CD4-positive, alpha-beta T cell treated with Interferon gamma for 1 hour (primary cell): ENCODE measurements at regions not wholly inside any gene's neighbourhood (a gene's known extent, or its start where the extent isn't known, plus 50 kb on each side); places are given as distances from the start of the nearest gene placed in this dataset.
"Not testable (repeated sequence)": the region's sequence is repeated elsewhere in the genome, so short reads cannot be mapped to it uniquely, and the experiment has no call there.

Experiments
- DNase-seq: peaks from one replicate; pipeline ENCODE4 v3.0.0-alpha.2; 2020

DNA sequence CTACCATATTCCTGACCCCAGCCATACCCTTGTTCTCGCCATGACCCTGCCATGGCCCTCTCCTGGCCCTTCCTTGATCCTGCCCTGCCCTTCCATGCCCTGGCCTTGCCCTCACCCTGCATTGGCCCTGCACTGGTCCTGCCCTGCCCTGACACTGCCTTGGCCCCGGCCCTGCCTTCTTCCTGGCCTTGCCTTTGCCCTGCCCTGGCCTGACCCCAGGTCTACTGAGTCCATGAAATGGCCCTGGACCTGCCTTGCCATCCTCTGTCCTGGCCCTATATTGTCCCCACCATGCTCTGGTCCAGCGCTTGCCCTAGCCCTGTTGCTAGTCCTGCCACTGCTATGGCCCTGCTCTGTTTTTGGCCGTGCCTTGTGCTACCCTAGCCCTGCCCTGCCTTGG, 536.1 kb downstream of the FOXD4L6 start:
- DNase-seq, result not testable (repeated sequence)

DNA sequence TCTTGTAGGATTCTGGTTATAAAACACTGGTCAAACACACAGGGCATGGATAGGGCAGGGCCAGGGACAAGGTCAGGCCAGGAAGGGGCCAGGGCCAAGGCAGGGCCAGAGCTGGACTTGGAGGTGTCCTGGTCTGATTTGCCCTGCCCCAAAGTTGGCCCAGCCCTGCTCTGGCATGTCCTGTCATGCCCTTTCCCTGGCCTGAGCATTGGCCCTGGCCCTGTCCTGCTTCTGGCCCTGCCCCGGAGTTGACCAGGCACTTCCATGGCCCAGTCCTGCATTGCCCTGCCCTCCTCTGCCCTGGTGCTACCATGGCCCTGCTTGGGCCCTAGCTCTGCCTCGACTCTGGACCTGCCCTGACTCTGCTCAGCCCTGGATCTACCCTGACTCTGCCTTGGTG, 536.6 kb downstream of the FOXD4L6 start:
- not testable (repeated sequence) for DNase-seq

DNA sequence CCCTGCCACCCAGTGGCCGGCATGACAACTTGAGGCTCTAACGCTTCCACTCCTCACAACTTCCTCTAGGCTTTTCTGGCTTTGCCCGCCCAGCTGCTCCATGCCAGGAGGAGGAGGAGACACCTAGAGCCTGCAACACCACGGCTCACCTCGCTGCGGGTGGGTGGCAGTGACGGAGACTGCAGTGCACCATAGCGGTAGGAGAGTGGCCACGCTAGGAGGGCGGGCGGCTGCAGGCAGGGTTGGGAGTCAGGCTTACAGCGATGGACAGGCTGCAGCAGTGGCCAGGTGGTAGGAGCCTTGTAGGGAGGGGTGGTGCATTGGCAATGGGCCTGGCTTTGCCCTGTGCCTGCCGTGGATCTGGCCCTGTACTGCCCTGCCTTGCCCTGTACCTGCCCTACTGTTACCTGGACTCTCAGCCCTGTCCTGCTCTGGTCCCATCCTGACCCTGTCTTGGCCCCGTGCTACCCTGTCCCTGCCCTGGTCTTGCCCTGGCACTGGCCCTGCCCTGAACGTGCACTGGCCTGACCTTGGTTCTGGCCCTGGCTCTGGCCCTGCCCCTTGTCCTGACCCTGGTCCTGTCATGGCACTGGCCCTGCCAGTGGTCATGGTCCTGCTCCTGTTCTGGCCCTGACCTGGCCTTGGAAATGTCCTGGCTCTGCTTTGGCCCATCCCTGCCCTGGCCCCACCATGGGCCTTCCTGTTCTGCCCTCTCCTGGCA, 540.8 kb downstream of the FOXD4L6 start:
- DNase-seq, result not testable (repeated sequence)

- DNase-seq, result peak; percentile 22
Observed at GRCh38 chr9:40584039-40584438, 544.4 kb downstream of the FOXD4L6 start.

- DNase-seq, result not testable (repeated sequence)
Observed at GRCh38 chr9:40583230-40583629, 545.3 kb downstream of the FOXD4L6 start.

DNA sequence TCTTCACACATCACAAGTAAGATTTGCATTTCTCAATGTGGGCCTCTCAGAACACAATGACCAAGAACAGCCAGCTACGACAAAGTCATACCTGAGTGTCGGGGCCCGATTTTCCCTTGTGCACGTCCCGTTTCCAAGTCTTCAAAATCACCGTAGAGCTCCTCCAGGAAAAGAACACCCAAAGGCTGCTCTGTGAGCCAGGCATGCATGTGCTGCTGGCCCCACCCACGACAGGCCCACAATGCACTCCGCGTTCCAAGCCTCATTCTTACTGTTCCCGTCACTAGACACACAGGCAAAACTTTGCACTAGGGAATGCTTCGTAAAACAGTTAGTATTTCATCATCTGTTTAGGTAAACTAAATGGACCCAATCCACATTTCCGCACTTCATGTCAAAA, 549.6 kb downstream of the FOXD4L6 start:
- DNase-seq, result not testable (repeated sequence)
